ENCODE measurements at regions not wholly inside any gene's neighbourhood (a gene's known extent, or its start where the extent isn't known, plus 50 kb on each side); places are given as distances from the start of the nearest gene placed in this dataset.

- TF ChIP-seq POLR2A (IDR thresholded peaks at IDR 0.05), result no peak
- TF ChIP-seq, protein P1, sequence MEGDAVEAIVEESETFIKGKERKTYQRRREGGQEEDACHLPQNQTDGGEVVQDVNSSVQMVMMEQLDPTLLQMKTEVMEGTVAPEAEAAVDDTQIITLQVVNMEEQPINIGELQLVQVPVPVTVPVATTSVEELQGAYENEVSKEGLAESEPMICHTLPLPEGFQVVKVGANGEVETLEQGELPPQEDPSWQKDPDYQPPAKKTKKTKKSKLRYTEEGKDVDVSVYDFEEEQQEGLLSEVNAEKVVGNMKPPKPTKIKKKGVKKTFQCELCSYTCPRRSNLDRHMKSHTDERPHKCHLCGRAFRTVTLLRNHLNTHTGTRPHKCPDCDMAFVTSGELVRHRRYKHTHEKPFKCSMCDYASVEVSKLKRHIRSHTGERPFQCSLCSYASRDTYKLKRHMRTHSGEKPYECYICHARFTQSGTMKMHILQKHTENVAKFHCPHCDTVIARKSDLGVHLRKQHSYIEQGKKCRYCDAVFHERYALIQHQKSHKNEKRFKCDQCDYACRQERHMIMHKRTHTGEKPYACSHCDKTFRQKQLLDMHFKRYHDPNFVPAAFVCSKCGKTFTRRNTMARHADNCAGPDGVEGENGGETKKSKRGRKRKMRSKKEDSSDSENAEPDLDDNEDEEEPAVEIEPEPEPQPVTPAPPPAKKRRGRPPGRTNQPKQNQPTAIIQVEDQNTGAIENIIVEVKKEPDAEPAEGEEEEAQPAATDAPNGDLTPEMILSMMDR (IDR thresholded peaks at IDR 0.05), result no peak
Observed at GRCh38 chr3:176933704-176934103, 263.6 kb downstream of the TBL1XR1 start.

All from lower leg skin (tissue), 3 donors.